ENCODE measurements at regions not wholly inside any gene's neighbourhood (a gene's known extent, or its start where the extent isn't known, plus 50 kb on each side); places are given as distances from the start of the nearest gene placed in this dataset.

GRCh38 chr4:79044141-79044659 lies 105.0 kb upstream of the PAQR3 start:
- Histone ChIP-seq H3K36me3 (replicated peaks) (no peaks in the 10 kb centered on the region), H3K4me3 (ENCODE audit: low read depth, low read length) (no peak overlapping the region), H3K27me3 (replicated peaks) (no peaks in the 10 kb centered on the region), H3K27ac (no peak overlapping the region)
- no peak for DNase-seq
- in situ Hi-C loops (cut with HindIII; ENCODE audit: low pct_ligation_motif_present, low sequenced_read_pairs), result no loop called here
- no peak for TF ChIP-seq CTCF (IDR thresholded peaks at IDR 0.05; ENCODE audit: low read depth, low read length, missing control alignments)

- in situ Hi-C loops (cut with HindIII; ENCODE audit: low pct_ligation_motif_present, low sequenced_read_pairs), result no loop called here
- no peak overlapping the region for H3K27ac ChIP-seq
- H3K27me3 ChIP-seq (replicated peaks), result no peaks in the 10 kb centered on the region
- TF ChIP-seq CTCF (IDR thresholded peaks at IDR 0.05; ENCODE audit: low read depth, low read length, missing control alignments), result no peak
- no peak overlapping the region for H3K4me3 ChIP-seq (ENCODE audit: low read depth, low read length)
- H3K36me3 ChIP-seq (replicated peaks), result no peaks in the 10 kb centered on the region
- DNase-seq, result no peak
Measured at GRCh38 chr4:79043138-79043537, 103.9 kb upstream of the PAQR3 start.

- Histone ChIP-seq H3K27me3 (replicated peaks) (no peaks in the 10 kb centered on the region), H3K36me3 (replicated peaks) (no peaks in the 10 kb centered on the region), H3K27ac (no peak overlapping the region), H3K4me3 (ENCODE audit: low read depth, low read length) (no peak overlapping the region)
- peak; percentile 61 for TF ChIP-seq CTCF (IDR thresholded peaks at IDR 0.05; ENCODE audit: low read depth, low read length, missing control alignments)
- DNase-seq, result peak; percentile 43
- in situ Hi-C loops (cut with HindIII; ENCODE audit: low pct_ligation_motif_present, low sequenced_read_pairs), result no loop called here
Measured at GRCh38 chr4:79042079-79042674, 102.9 kb upstream of the PAQR3 start.

- in situ Hi-C loops (cut with HindIII; ENCODE audit: low pct_ligation_motif_present, low sequenced_read_pairs), result no loop called here
- no peak for TF ChIP-seq CTCF (IDR thresholded peaks at IDR 0.05; ENCODE audit: low read depth, low read length, missing control alignments)
Measured at GRCh38 chr4:79034544-79034943, 95.3 kb upstream of the PAQR3 start.

GRCh38 chr4:79030973-79031372 lies 91.7 kb upstream of the PAQR3 start:
- no peak for DNase-seq
- no peak for TF ChIP-seq CTCF (IDR thresholded peaks at IDR 0.05; ENCODE audit: low read depth, low read length, missing control alignments)
- Histone ChIP-seq H3K27me3 (replicated peaks) (no peaks in the 10 kb centered on the region), H3K27ac (no peak overlapping the region), H3K4me3 (ENCODE audit: low read depth, low read length) (no peak overlapping the region), H3K36me3 (replicated peaks) (no peaks in the 10 kb centered on the region)
- in situ Hi-C loops (cut with HindIII; ENCODE audit: low pct_ligation_motif_present, low sequenced_read_pairs), result no loop called here

More at GRCh38 chr4:79034544-79034943, 95.3 kb upstream of the PAQR3 start:
- H3K4me3 ChIP-seq (ENCODE audit: low read depth, low read length), result no peak overlapping the region
- no peak for DNase-seq
- no peaks in the 10 kb centered on the region for H3K36me3 ChIP-seq (replicated peaks)
- H3K27me3 ChIP-seq (replicated peaks), result no peaks in the 10 kb centered on the region
- H3K27ac ChIP-seq, result no peak overlapping the region

- H3K36me3 ChIP-seq (replicated peaks), result no peaks in the 10 kb centered on the region
- no peak for DNase-seq
- in situ Hi-C loops (cut with HindIII; ENCODE audit: low pct_ligation_motif_present, low sequenced_read_pairs), result no loop called here
- H3K27ac ChIP-seq, result no peak overlapping the region
- no peak for TF ChIP-seq CTCF (IDR thresholded peaks at IDR 0.05; ENCODE audit: low read depth, low read length, missing control alignments)
- H3K4me3 ChIP-seq (ENCODE audit: low read depth, low read length), result no peak overlapping the region
- no peaks in the 10 kb centered on the region for H3K27me3 ChIP-seq (replicated peaks)
Measured at GRCh38 chr4:79027656-79028055, 88.4 kb upstream of the PAQR3 start.
